ENCODE measurements at regions not wholly inside any gene's neighbourhood (a gene's known extent, or its start where the extent isn't known, plus 50 kb on each side); places are given as distances from the start of the nearest gene placed in this dataset.

DNA sequence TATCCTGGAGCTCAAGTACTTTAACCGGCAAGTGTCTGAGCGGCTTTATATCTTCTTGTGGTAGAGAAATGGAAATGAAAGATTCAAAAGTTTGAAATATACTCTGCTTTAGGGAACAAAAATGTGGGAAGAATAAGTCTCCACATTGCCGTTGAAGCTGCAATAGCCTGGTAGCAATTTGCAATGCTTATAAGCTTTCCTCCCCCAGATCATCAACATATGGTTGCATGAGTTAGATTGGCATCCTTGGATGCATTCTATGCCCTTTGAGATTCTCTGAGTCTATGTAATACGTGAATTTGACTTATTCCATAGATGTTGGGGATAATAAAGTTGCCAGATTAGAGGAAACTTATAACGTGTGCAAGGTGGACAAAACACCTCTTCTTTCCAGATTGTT is 86.1 kb upstream of the KCNK1 start:
- H3K9me1 ChIP-seq (ENCODE audit: control insufficient read depth, insufficient read depth, low read length) = no peaks in the 10 kb centered on the region
- ChIA-PET CTCF (ENCODE audit: low intra/inter-chr PET ratio) (no interaction called here), POLR2A (no interaction called here)
- no peaks in the 10 kb centered on the region for H3K36me3 ChIP-seq (ENCODE audit: control insufficient read depth, insufficient read depth, low read length)
- no peaks in the 10 kb centered on the region for H3K4me1 ChIP-seq (replicated peaks in 1 of 2; ENCODE audit: control insufficient read depth in 2 of 2, insufficient read depth in 2 of 2, low read length in 2 of 2)
- in situ Hi-C loops (cut with MboI) = no loop called here
- no peak overlapping the region for H3K4me2 ChIP-seq (ENCODE audit: insufficient read depth, low read length)
- no peak overlapping the region for H3K4me3 ChIP-seq
- WGBS (ENCODE audit: insufficient coverage, low coverage, missing lambda C conversion rate) = 11% methylated on average over 5 of the region's 5 CpGs
- no peaks in the 10 kb centered on the region for H3K27me3 ChIP-seq (ENCODE audit: control insufficient read depth in 2 of 2, insufficient read depth in 2 of 2, low read length in 2 of 2)
- no peak overlapping the region for H2AFZ ChIP-seq (ENCODE audit: low read depth, low read length)
- TF ChIP-seq LARP7 (IDR thresholded peaks at IDR 0.05) = no peak
- H3K9me3 ChIP-seq (replicated peaks; ENCODE audit: control insufficient read depth, insufficient read depth, low read depth, low read length) = peaks cover 13% of the 10 kb centered on the region
- BruUV-seq (replicated peaks) = no TSS peak
- ATAC-seq (no peak), DNase-seq (ENCODE audit: extremely low read depth in 1 of 4, low spot score in 3 of 4) (no peak), FAIRE-seq (no peak)
- H3K27ac ChIP-seq (ENCODE audit: extremely low read depth, low read depth, low read length) = no peak overlapping the region
- H3K9ac ChIP-seq (ENCODE audit: insufficient read depth in 1 of 2, low read depth in 2 of 2, low read length in 2 of 2) = no peak overlapping the region
- intact Hi-C loops (cut with micrococcal nuclease) = no loop called here
- no peaks in the 10 kb centered on the region for H3K79me2 ChIP-seq (ENCODE audit: control insufficient read depth, insufficient read depth, low read length)
- H4K20me1 ChIP-seq (replicated peaks; ENCODE audit: control insufficient read depth, insufficient read depth, low read length) = no peaks in the 10 kb centered on the region

DNA sequence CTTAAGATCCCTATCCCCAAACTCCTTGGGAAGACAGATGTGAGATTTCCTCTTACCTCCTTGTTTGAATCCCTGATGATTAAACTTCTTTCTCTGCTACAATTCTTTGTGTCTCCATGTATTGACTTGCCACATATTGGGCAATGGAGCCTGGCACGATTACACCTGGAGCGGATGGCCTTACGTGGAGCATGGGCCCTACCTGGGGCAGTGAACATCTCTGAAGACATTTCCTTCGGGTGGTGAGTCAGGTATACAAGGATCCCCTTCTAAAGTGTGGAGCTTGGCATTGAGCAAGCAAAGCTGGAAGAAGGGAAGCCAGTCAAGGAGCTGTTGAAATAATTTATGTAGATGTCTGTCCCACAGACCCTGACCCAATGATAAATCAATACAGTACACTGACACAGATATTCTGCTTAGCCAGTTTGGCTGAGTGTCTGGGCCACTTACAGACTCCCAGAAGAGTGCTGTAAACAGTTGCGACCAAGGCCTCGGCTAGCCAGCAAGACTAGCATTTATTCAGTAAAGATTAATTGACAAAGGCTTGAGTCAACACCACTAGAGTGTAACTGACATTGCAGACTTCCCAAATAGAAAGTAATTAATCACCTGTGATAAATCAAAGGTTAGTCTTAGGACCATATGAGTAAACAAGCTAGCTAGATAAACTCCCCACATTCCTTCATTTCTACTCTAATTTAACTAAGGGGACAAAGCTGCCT is 83.1 kb upstream of the KCNK1 start:
- Histone ChIP-seq H3K79me2 (ENCODE audit: control insufficient read depth, insufficient read depth, low read length) (no peaks in the 10 kb centered on the region), H4K20me1 (replicated peaks; ENCODE audit: control insufficient read depth, insufficient read depth, low read length) (no peaks in the 10 kb centered on the region), H3K9me1 (ENCODE audit: control insufficient read depth, insufficient read depth, low read length) (no peaks in the 10 kb centered on the region), H3K9ac (ENCODE audit: insufficient read depth in 1 of 2, low read depth in 2 of 2, low read length in 2 of 2) (no peak overlapping the region), H2AFZ (ENCODE audit: low read depth, low read length) (no peak overlapping the region), H3K36me3 (ENCODE audit: control insufficient read depth, insufficient read depth, low read length) (no peaks in the 10 kb centered on the region), H3K4me1 (replicated peaks in 1 of 2; ENCODE audit: control insufficient read depth in 2 of 2, insufficient read depth in 2 of 2, low read length in 2 of 2) (no peaks in the 10 kb centered on the region), H3K27ac (ENCODE audit: extremely low read depth, low read depth, low read length) (no peak overlapping the region), H3K4me3 (no peak overlapping the region), H3K9me3 (replicated peaks; ENCODE audit: control insufficient read depth, insufficient read depth, low read depth, low read length) (peaks cover 13% of the 10 kb centered on the region), H3K4me2 (ENCODE audit: insufficient read depth, low read length) (no peak overlapping the region), H3K27me3 (ENCODE audit: control insufficient read depth in 2 of 2, insufficient read depth in 2 of 2, low read length in 2 of 2) (no peaks in the 10 kb centered on the region)
- ChIA-PET CTCF (ENCODE audit: low intra/inter-chr PET ratio) (no interaction called here), POLR2A (no interaction called here)
- DNase-seq (ENCODE audit: extremely low read depth in 1 of 4, low spot score in 3 of 4) = no peak
- in situ Hi-C loops (cut with MboI) = no loop called here
- no peak for ATAC-seq
- no TSS peak for BruUV-seq (replicated peaks)
- intact Hi-C loops (cut with micrococcal nuclease) = no loop called here
- TF ChIP-seq CBX3 (IDR thresholded peaks at IDR 0.05; ENCODE audit: borderline replicate concordance in 1 of 2, low read length in 2 of 2) (0 out of 3 replicates have a peak, but pooled peaks of 1 of the 2 experiments have one; percentile 18), TRIM28 (IDR thresholded peaks at IDR 0.05) (peak; percentile 78), SMC3 (conservative IDR thresholded peaks at IDR 0.05; ENCODE audit: insufficient read depth, low read depth, low read length) (no peak), FOXA3 (CRISPR knock-in tag; conservative IDR thresholded peaks at IDR 0.05 in 1 of 2, IDR thresholded peaks at IDR 0.05 in 1 of 2) (peak in 1 of 2 experiments; percentile 58; a peak in 2 of 4 replicates), HNRNPH1 (optimal IDR thresholded peaks at IDR 0.05; ENCODE audit: low read depth, low read length) (no peak)
- TF ChIP-seq, protein P1, sequence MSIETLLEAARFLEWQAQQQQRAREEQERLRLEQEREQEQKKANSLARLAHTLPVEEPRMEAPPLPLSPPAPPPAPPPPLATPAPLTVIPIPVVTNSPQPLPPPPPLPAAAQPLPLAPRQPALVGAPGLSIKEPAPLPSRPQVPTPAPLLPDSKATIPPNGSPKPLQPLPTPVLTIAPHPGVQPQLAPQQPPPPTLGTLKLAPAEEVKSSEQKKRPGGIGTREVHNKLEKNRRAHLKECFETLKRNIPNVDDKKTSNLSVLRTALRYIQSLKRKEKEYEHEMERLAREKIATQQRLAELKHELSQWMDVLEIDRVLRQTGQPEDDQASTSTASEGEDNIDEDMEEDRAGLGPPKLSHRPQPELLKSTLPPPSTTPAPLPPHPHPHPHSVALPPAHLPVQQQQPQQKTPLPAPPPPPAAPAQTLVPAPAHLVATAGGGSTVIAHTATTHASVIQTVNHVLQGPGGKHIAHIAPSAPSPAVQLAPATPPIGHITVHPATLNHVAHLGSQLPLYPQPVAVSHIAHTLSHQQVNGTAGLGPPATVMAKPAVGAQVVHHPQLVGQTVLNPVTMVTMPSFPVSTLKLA (conservative IDR thresholded peaks at IDR 0.05) = no peak
- FAIRE-seq = no peak
- 30% methylated on average over 6 of the region's 6 CpGs for WGBS (ENCODE audit: insufficient coverage, low coverage, missing lambda C conversion rate)
